ENCODE measurements at regions not wholly inside any gene's neighbourhood (a gene's known extent, or its start where the extent isn't known, plus 50 kb on each side); places are given as distances from the start of the nearest gene placed in this dataset.
A peak's percentile ranks its signal among the peaks of the same experiment; 100 is the strongest.

DNA sequence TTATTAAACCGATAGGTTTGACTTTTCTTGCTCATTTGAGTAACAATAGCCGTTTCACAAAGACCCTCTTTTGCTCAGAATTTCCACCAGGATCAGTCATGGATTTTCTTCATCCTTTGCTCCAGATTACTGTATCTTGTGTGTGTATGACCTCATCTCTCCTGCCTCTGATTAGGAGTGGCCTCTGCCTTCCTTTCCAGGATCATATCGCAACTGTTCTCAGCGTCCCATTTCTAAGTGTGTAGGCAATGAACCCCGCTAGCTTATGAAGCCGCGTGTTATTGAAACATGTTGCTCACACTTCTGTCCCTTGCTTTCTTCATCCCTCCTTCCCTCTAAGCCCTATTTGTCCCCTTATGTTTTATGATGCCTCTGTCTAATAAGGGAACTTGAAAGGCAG is 169.8 kb upstream of the RPS23 start (continued):
- no peak for TF ChIP-seq ZKSCAN8 (CRISPR knock-in tag; IDR thresholded peaks at IDR 0.05)
- TF ChIP-seq, protein P1, sequence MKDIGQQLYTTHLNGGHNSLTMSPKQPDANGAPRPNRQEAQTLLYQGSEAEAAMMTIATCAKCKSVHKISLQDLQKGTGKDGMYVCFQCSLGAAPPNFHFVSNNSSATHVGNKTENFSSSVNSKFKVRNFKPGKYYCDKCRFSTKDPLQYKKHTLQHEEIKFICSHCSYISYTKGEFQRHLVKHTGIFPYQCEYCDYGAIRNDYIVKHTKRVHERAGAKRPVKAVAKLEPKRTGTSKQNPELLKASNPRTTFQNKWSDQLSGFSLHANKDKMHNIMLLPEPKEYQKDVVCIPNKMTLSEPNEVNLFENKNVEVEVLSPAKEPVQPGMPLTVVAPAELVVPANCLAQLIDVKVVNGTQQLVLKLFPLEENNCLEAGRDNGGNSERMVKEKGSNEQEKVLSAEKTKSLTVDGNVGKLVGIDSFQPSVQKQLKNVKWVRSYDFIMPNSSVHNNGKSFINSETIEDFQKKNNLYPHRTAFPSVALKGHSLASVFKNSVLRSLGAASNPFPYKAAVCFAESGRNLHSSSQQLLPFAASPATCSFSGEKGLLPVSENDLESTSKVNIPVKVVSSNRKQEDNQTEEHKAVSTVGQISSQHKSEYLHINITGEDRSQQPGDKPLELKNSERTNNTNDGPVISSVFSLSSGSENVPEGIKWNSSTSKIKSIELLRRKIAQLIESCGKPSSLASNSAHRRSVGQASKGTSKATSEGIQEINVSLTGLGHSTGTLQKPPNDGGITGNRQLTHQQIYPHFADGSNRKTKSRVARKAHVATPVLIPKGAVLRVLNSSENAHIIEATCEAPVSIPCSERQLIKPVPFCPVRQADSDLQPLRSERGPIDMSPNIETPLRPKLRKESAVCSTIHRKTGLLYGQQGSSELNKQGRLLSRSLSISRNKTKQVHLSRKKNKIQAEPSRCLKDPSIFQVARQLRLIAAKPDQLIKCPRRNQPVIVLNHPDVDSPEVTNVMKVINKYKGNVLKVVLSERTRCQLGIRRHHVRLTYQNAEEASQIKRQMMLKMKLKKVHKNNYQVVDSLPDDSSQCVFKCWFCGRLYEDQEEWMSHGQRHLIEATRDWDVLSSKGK (CRISPR knock-in tag; IDR thresholded peaks at IDR 0.05), result no peak
- no peak for TF ChIP-seq MCM5 (IDR thresholded peaks at IDR 0.05; ENCODE audit: low read depth)
- TF ChIP-seq ZNF143 (CRISPR knock-in tag; IDR thresholded peaks at IDR 0.05), result no peak
- TF ChIP-seq LARP7 (IDR thresholded peaks at IDR 0.05), result no peak
- peak; percentile 33; the same call in 1 of the 2 replicates for TF ChIP-seq ZNF175 (CRISPR knock-in tag; IDR thresholded peaks at IDR 0.05; ENCODE audit: low read depth)
- TF ChIP-seq NR1H2 (CRISPR knock-in tag; IDR thresholded peaks at IDR 0.05), result no peak
- no peak for TF ChIP-seq ZEB2 (IDR thresholded peaks at IDR 0.05)
- no peak for TF ChIP-seq SMARCB1 (IDR thresholded peaks at IDR 0.05; ENCODE audit: insufficient read length, low read depth)
- peak; percentile 98 for TF ChIP-seq ZNF134 (CRISPR knock-in tag; conservative IDR thresholded peaks at IDR 0.05)
- TF ChIP-seq ZNF184 (CRISPR knock-in tag; IDR thresholded peaks at IDR 0.05), result no peak
- TF ChIP-seq SMAD3 (CRISPR knock-in tag; conservative IDR thresholded peaks at IDR 0.05), result no peak
- TF ChIP-seq, protein P2, sequence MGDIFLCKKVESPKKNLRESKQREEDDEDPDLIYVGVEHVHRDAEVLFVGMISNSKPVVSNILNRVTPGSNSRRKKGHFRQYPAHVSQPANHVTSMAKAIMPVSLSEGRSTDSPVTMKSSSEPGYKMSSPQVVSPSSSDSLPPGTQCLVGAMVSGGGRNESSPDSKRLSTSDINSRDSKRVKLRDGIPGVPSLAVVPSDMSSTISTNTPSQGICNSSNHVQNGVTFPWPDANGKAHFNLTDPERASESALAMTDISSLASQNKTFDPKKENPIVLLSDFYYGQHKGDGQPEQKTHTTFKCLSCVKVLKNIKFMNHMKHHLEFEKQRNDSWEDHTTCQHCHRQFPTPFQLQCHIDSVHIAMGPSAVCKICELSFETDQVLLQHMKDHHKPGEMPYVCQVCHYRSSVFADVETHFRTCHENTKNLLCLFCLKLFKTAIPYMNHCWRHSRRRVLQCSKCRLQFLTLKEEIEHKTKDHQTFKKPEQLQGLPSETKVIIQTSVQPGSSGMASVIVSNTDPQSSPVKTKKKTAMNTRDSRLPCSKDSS (IDR thresholded peaks at IDR 0.05; ENCODE audit: low read depth, partially characterized antibody), result no peak
- no peak for TF ChIP-seq NONO (IDR thresholded peaks at IDR 0.05; ENCODE audit: low read depth in 2 of 2, low read length in 1 of 2)
- TF ChIP-seq, protein P3, sequence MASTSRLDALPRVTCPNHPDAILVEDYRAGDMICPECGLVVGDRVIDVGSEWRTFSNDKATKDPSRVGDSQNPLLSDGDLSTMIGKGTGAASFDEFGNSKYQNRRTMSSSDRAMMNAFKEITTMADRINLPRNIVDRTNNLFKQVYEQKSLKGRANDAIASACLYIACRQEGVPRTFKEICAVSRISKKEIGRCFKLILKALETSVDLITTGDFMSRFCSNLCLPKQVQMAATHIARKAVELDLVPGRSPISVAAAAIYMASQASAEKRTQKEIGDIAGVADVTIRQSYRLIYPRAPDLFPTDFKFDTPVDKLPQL (IDR thresholded peaks at IDR 0.05; ENCODE audit: extremely low read depth, insufficient read length), result no peak
- TF ChIP-seq ZKSCAN1 (IDR thresholded peaks at IDR 0.05; ENCODE audit: low read depth, low read length), result no peak
- TF ChIP-seq, protein P4, sequence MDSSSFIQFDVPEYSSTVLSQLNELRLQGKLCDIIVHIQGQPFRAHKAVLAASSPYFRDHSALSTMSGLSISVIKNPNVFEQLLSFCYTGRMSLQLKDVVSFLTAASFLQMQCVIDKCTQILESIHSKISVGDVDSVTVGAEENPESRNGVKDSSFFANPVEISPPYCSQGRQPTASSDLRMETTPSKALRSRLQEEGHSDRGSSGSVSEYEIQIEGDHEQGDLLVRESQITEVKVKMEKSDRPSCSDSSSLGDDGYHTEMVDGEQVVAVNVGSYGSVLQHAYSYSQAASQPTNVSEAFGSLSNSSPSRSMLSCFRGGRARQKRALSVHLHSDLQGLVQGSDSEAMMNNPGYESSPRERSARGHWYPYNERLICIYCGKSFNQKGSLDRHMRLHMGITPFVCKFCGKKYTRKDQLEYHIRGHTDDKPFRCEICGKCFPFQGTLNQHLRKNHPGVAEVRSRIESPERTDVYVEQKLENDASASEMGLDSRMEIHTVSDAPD (CRISPR knock-in tag; IDR thresholded peaks at IDR 0.05), result no peak
- no peak for TF ChIP-seq SMC3 (conservative IDR thresholded peaks at IDR 0.05; ENCODE audit: insufficient read depth, low read depth, low read length)
- TF ChIP-seq, protein P5, sequence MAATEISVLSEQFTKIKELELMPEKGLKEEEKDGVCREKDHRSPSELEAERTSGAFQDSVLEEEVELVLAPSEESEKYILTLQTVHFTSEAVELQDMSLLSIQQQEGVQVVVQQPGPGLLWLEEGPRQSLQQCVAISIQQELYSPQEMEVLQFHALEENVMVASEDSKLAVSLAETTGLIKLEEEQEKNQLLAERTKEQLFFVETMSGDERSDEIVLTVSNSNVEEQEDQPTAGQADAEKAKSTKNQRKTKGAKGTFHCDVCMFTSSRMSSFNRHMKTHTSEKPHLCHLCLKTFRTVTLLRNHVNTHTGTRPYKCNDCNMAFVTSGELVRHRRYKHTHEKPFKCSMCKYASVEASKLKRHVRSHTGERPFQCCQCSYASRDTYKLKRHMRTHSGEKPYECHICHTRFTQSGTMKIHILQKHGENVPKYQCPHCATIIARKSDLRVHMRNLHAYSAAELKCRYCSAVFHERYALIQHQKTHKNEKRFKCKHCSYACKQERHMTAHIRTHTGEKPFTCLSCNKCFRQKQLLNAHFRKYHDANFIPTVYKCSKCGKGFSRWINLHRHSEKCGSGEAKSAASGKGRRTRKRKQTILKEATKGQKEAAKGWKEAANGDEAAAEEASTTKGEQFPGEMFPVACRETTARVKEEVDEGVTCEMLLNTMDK (IDR thresholded peaks at IDR 0.05; ENCODE audit: borderline replicate concordance, insufficient read depth, low read depth, low read length, poor library complexity, severe bottlenecking), result no peak
